ENCODE measurements at regions not wholly inside any gene's neighbourhood (a gene's known extent, or its start where the extent isn't known, plus 50 kb on each side); places are given as distances from the start of the nearest gene placed in this dataset.

GRCh38 chrX:51395480-51395809, 62.8 kb downstream of the NUDT10 start:
- no peak for TF ChIP-seq EP300 (IDR thresholded peaks at IDR 0.05)
- no peak for TF ChIP-seq CTCF (IDR thresholded peaks at IDR 0.05)
- no peak for TF ChIP-seq POLR2A (IDR thresholded peaks at IDR 0.05)
- no peak for TF ChIP-seq POLR2AphosphoS5 (IDR thresholded peaks at IDR 0.05)
- H3K27ac ChIP-seq: no peak overlapping the region
- H3K9me3 ChIP-seq: no peaks in the 10 kb centered on the region
- 56% methylated on average over 4 of the region's 4 CpGs for WGBS
- H3K4me3 ChIP-seq: peak overlapping the region; percentile 45
- H3K4me1 ChIP-seq: no peaks in the 10 kb centered on the region
- H3K36me3 ChIP-seq: no peaks in the 10 kb centered on the region
- H3K27me3 ChIP-seq: peaks cover 6% of the 10 kb centered on the region
- DNase-seq (ENCODE audit: low spot score in 2 of 2): no peak

All from suprapubic skin (tissue), 4 donors.